HFFc6 (cell line): ENCODE measurements at regions not wholly inside any gene's neighbourhood (a gene's known extent, or its start where the extent isn't known, plus 50 kb on each side); places are given as distances from the start of the nearest gene placed in this dataset.

Experiments used
- DNase-seq: peaks from one replicate; pipeline ENCODE4 v3.0.0-alpha.2; 2018
- H3K27ac Mint-ChIP-seq: 2 replicates; pipeline ENCODE4 v1.8.0; 2020; ENCODE audit warnings: mild to moderate bottlenecking, mixed read lengths
- H3K27me3 Mint-ChIP-seq: 2 replicates; pipeline ENCODE4 v1.8.0; 2021; ENCODE audit warnings: mild to moderate bottlenecking, moderate library complexity, mixed read lengths; ENCODE audit not compliant: insufficient read depth
- H3K36me3 Mint-ChIP-seq: 2 replicates; pipeline ENCODE4 v1.8.0; 2021; ENCODE audit warnings: low read depth, mixed read lengths
- H3K4me1 Mint-ChIP-seq: 2 replicates; pipeline ENCODE4 v1.8.0; 2020; ENCODE audit warnings: low read depth, mixed read lengths
- H3K4me3 Mint-ChIP-seq: 2 replicates; pipeline ENCODE4 v1.8.0; 2020; ENCODE audit warnings: mild to moderate bottlenecking, moderate library complexity, mixed read lengths
- H3K9me3 Mint-ChIP-seq: 2 replicates; pipeline ENCODE4 v1.8.0; 2020; ENCODE audit warnings: mild to moderate bottlenecking, mixed read lengths
- TF ChIP-seq, protein P1 (sequence below): fragments of 200-600 bp; sonication (generic); IDR thresholded peaks from 2 replicates; pipeline ENCODE4 v1.5.0; 2021; ENCODE audit warnings: antibody characterized with exemption, mild to moderate bottlenecking

DNA sequence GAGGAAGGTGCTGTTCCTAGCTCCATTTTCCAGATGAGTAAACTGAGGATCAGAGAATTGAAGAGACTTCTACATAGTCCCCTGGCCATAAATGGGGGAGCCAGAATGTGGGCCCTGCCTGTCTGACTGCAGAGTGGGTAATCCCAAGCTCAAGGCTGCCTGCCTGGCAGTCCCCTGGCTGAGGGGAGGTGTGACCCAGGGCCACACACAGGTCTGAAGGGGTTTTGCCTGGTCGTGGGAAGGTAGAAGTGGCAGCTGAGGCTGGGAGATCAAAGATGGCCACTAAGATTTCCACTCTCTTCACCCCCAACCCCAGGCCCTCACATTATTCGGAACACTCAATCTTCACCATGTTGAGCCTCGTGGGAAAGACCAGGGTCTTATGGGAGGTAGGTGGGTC, 176.3 kb downstream of the MACROH2A1 start:
- no peak for DNase-seq
- no peaks in the 10 kb centered on the region for H3K36me3 Mint-ChIP-seq
- no peak overlapping the region for H3K4me3 Mint-ChIP-seq
- TF ChIP-seq, protein P1, sequence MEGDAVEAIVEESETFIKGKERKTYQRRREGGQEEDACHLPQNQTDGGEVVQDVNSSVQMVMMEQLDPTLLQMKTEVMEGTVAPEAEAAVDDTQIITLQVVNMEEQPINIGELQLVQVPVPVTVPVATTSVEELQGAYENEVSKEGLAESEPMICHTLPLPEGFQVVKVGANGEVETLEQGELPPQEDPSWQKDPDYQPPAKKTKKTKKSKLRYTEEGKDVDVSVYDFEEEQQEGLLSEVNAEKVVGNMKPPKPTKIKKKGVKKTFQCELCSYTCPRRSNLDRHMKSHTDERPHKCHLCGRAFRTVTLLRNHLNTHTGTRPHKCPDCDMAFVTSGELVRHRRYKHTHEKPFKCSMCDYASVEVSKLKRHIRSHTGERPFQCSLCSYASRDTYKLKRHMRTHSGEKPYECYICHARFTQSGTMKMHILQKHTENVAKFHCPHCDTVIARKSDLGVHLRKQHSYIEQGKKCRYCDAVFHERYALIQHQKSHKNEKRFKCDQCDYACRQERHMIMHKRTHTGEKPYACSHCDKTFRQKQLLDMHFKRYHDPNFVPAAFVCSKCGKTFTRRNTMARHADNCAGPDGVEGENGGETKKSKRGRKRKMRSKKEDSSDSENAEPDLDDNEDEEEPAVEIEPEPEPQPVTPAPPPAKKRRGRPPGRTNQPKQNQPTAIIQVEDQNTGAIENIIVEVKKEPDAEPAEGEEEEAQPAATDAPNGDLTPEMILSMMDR: no peak
- no peaks in the 10 kb centered on the region for H3K9me3 Mint-ChIP-seq
- peaks cover 9% of the 10 kb centered on the region; the same call in 1 of the 2 replicates for H3K4me1 Mint-ChIP-seq
- no peaks in the 10 kb centered on the region; the same call in 1 of the 2 replicates for H3K27me3 Mint-ChIP-seq
- no peak overlapping the region for H3K27ac Mint-ChIP-seq

DNA sequence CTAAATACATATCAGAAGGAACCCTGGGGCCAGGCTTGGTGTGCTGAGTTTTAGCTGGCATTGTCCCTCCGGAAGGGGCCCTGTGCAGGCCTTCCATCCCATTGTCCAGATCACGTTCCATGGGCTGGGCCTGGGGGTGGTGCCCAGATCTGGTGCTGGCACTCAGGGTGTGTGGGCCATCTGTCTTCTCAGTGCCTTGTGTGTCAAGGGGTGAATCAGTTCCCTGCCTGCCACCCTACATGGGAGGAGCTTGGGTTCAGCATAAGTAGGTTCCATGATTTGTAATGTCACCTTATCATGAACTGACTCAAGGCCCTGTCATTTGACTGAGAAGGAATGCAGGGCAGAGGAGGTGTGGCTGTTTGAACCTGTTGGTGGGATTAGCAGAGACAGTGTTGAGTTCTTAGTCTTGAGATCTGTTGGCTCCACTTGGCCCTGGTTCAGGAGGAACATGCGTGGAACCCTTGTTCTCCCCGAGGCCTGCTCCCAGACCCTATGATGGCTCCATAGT, 176.8 kb downstream of the MACROH2A1 start:
- Mint-ChIP-seq H3K27ac (no peak overlapping the region), H3K4me3 (no peak overlapping the region), H3K4me1 (peaks cover 9% of the 10 kb centered on the region; the same call in 1 of the 2 replicates), H3K27me3 (no peaks in the 10 kb centered on the region; the same call in 1 of the 2 replicates), H3K9me3 (no peaks in the 10 kb centered on the region), H3K36me3 (no peaks in the 10 kb centered on the region)
- TF ChIP-seq, protein P1: no peak
- DNase-seq: no peak

DNA sequence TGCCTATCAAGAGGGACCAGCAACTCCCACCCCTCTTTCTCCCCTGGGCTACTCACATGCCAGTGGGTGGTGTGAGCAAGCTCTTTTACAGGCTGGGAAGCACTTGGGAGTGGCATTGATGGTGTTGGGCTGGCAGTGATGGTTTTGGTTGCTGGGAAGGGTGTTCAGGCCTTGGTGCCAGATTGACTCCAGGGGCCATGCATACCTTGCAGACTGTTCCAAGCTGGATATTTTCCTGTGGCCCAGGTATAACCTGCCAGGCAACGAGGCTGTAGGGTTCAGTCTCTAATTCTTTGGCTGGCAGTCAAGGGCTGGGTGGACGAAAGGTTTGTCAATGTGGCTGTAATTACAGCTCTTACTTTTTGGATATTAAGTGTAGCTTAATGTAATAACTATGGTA, 177.3 kb downstream of the MACROH2A1 start:
- Mint-ChIP-seq H3K36me3 (no peaks in the 10 kb centered on the region), H3K27ac (no peak overlapping the region), H3K4me3 (no peak overlapping the region), H3K4me1 (peaks cover 9% of the 10 kb centered on the region; the same call in 1 of the 2 replicates), H3K27me3 (no peaks in the 10 kb centered on the region; the same call in 1 of the 2 replicates), H3K9me3 (no peaks in the 10 kb centered on the region)
- no peak for DNase-seq
- TF ChIP-seq, protein P1: no peak

DNA sequence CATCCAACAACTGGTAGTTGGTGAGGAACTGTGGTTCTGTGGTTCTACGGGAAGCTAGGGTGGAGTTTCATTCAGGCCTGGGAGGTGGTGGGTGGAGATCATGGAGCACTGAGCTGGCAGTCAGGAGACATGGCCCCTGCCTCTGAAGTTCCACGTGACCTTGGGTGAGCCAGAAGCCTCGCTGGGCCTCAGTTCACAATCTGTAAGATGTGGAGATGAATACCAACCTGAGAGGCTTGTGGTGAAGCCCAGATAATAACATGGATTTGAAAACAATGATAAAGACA, 177.9 kb downstream of the MACROH2A1 start:
- Mint-ChIP-seq H3K36me3 (no peaks in the 10 kb centered on the region), H3K27ac (no peak overlapping the region), H3K4me3 (no peak overlapping the region), H3K4me1 (peaks cover 9% of the 10 kb centered on the region; the same call in 1 of the 2 replicates), H3K9me3 (no peaks in the 10 kb centered on the region), H3K27me3 (no peaks in the 10 kb centered on the region; the same call in 1 of the 2 replicates)
- DNase-seq: no peak
- TF ChIP-seq, protein P1: no peak

DNA sequence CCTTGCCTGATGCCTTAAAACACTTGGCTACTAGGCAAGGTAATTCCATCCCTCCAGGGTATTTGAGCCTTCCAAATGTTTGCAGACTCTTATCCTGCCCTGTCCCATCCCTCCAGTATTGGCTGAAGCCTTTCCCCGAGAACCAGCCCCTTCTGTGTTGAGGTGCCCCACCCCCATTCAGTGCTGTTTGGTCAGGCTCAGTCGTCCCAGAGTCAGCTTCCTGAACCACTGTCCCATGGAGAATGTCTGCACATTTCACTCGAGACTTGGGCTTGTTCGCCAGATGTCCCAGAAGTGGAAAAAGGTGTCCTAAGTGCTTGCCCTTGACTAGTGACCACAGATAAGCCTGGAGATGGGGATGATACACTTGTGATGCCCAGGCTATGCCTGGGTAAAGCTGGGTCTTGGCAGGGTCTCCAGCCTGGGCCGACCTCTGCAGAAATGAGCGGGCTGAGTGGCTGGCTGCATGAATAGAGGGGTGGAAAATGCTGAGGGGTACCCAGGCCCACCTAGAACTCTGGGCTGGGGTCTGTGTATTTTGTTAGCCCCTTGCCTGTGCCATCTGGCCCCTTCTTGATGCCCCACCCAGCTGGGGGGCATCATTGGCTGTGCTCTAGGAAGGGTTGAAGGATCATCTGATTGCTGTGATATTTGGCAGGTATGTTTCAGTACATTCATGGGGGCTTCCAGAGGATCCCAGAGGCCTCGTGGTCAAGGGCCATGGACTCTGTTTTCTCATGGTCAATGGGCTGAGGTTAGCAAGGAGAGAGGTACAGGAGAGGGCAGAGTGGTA, 178.4 kb downstream of the MACROH2A1 start:
- Mint-ChIP-seq H3K27ac (no peak overlapping the region), H3K4me1 (peaks cover 9% of the 10 kb centered on the region; the same call in 1 of the 2 replicates), H3K36me3 (no peaks in the 10 kb centered on the region), H3K4me3 (no peak overlapping the region), H3K9me3 (no peaks in the 10 kb centered on the region), H3K27me3 (no peaks in the 10 kb centered on the region; the same call in 1 of the 2 replicates)
- TF ChIP-seq, protein P1: no peak
- DNase-seq: no peak
